CD4-positive, CD25-positive, alpha-beta regulatory T cell (primary cell): ENCODE measurements at regions not wholly inside any gene's neighbourhood (a gene's known extent, or its start where the extent isn't known, plus 50 kb on each side); places are given as distances from the start of the nearest gene placed in this dataset.

Source experiments
- ATAC-seq, 2 donors: fragments of 150-1000 bp; cut with Tn5 transposase; one replicate each; pipeline ENCODE4 v1.10.0; 2021; ENCODE audit warnings: low read depth in 2 of 2, moderate number of reproducible peaks in 2 of 2, moderate library complexity in 1 of 2
- DNase-seq, 3 donors: peaks; one replicate each; pipeline versions ENCODE4 v3.0.0 to v3.0.0-alpha.2; 2012 to 2022; ENCODE audit warnings: mixed read lengths in 1 of 3
- H3K27ac ChIP-seq: one replicate; pipeline ENCODE4 v1.7.0; 2013; ENCODE audit warnings: mild to moderate bottlenecking, low read length; ENCODE audit not compliant: insufficient read depth, poor library complexity, severe bottlenecking
- H3K27me3 ChIP-seq: one replicate; pipeline ENCODE4 v1.7.0; 2013; ENCODE audit warnings: low read length; ENCODE audit not compliant: control insufficient read depth, insufficient read depth
- H3K36me3 ChIP-seq: one replicate; pipeline ENCODE4 v1.7.0; 2013; ENCODE audit warnings: mild to moderate bottlenecking, low read length, moderate library complexity; ENCODE audit not compliant: control insufficient read depth, insufficient read depth
- H3K4me1 ChIP-seq: 2 replicates; pipeline ENCODE4 v1.7.0; 2013; ENCODE audit warnings: mild to moderate bottlenecking, low read length; ENCODE audit not compliant: insufficient read depth, control insufficient read depth, poor library complexity, severe bottlenecking
- H3K4me3 ChIP-seq: one replicate; pipeline ENCODE4 v1.7.0; 2013; ENCODE audit warnings: low read depth, mild to moderate bottlenecking, low read length, moderate library complexity
- H3K9me3 ChIP-seq, 2 experiments: 1 replicate in 1 of 2; 2 replicates in 1 of 2; pipeline ENCODE4 v1.7.0; 2013; ENCODE audit warnings: low read length in 2 of 2, mild to moderate bottlenecking in 1 of 2, moderate library complexity in 1 of 2; ENCODE audit not compliant: control insufficient read depth in 2 of 2
- H3K27ac Mint-ChIP-seq, 3 donors: one replicate each; pipeline ENCODE4 v1.8.0; 2020 to 2022; ENCODE audit warnings: mild to moderate bottlenecking in 3 of 3, mixed read lengths in 3 of 3, moderate library complexity in 2 of 3
- H3K27me3 Mint-ChIP-seq: one replicate; pipeline ENCODE4 v1.8.0; 2022; ENCODE audit warnings: mild to moderate bottlenecking, mixed read lengths
- H3K36me3 Mint-ChIP-seq: one replicate; pipeline ENCODE4 v1.8.0; 2020; ENCODE audit warnings: mixed read lengths
- H3K4me1 Mint-ChIP-seq, 4 donors: one replicate each; pipeline ENCODE4 v1.8.0; 2020 to 2022; ENCODE audit warnings: mixed read lengths in 4 of 4, mild to moderate bottlenecking in 1 of 4
- H3K4me3 Mint-ChIP-seq, 4 donors: one replicate each; pipeline ENCODE4 v1.8.0; 2020 to 2022; ENCODE audit warnings: mild to moderate bottlenecking in 4 of 4, mixed read lengths in 4 of 4, moderate library complexity in 3 of 4
- H3K9me3 Mint-ChIP-seq, 7 donors: one replicate each; pipeline ENCODE4 v1.8.0; 2020 to 2022; ENCODE audit warnings: mixed read lengths in 7 of 7, mild to moderate bottlenecking in 3 of 7, moderate library complexity in 2 of 7

- peak in 1 of 2 donors; percentile 20 for ATAC-seq
- Mint-ChIP-seq H3K36me3 (peaks cover 3% of the 10 kb centered on the region), H3K27ac (no peak overlapping the region), H3K9me3 (peaks cover 5 to 17% (median 8%) of the 10 kb centered on the region in 7 donors), H3K4me1 (no peaks in the 10 kb centered on the region), H3K4me3 (no peak overlapping the region), H3K27me3 (no peaks in the 10 kb centered on the region)
- Histone ChIP-seq H3K36me3 (no peaks in the 10 kb centered on the region), H3K27me3 (no peaks in the 10 kb centered on the region), H3K4me3 (no peak overlapping the region), H3K9me3 (peaks cover 2 to 6% of the 10 kb centered on the region in 2 experiments), H3K4me1 (no peaks in the 10 kb centered on the region), H3K27ac (no peak overlapping the region)
- no peak for DNase-seq
These were observed 1176.9 kb upstream of the LRRTM1 start for GRCh38 chr2:81481242-81481993.

GRCh38 chr2:81467096-81467495 lies 1162.5 kb upstream of the LRRTM1 start:
- Mint-ChIP-seq H3K4me1 (no peaks in the 10 kb centered on the region), H3K27ac (no peak overlapping the region), H3K36me3 (no peaks in the 10 kb centered on the region), H3K4me3 (no peak overlapping the region), H3K9me3 (peaks cover 0 to 29% (median 7%) of the 10 kb centered on the region in 7 donors), H3K27me3 (no peaks in the 10 kb centered on the region)
- Histone ChIP-seq H3K4me3 (no peak overlapping the region), H3K27ac (no peak overlapping the region), H3K36me3 (no peaks in the 10 kb centered on the region), H3K9me3 (peaks cover 0 to 3% of the 10 kb centered on the region in 2 experiments), H3K27me3 (no peaks in the 10 kb centered on the region), H3K4me1 (no peaks in the 10 kb centered on the region)
- DNase-seq = no peak
- no peak for ATAC-seq

GRCh38 chr2:81462420-81462819 lies 1157.9 kb upstream of the LRRTM1 start:
- Histone ChIP-seq H3K4me1 (no peaks in the 10 kb centered on the region), H3K9me3 (peaks cover 3% of the 10 kb centered on the region in 2 experiments), H3K4me3 (no peak overlapping the region), H3K27me3 (no peaks in the 10 kb centered on the region), H3K36me3 (no peaks in the 10 kb centered on the region), H3K27ac (no peak overlapping the region)
- no peaks in the 10 kb centered on the region for H3K27me3 Mint-ChIP-seq
- DNase-seq = no peak
- no peak for ATAC-seq
- no peak overlapping the region for H3K27ac Mint-ChIP-seq
- H3K4me1 Mint-ChIP-seq = no peaks in the 10 kb centered on the region
- H3K36me3 Mint-ChIP-seq = no peaks in the 10 kb centered on the region
- H3K9me3 Mint-ChIP-seq = peaks cover 0 to 38% (median 9%) of the 10 kb centered on the region in 7 donors
- no peak overlapping the region for H3K4me3 Mint-ChIP-seq

DNA sequence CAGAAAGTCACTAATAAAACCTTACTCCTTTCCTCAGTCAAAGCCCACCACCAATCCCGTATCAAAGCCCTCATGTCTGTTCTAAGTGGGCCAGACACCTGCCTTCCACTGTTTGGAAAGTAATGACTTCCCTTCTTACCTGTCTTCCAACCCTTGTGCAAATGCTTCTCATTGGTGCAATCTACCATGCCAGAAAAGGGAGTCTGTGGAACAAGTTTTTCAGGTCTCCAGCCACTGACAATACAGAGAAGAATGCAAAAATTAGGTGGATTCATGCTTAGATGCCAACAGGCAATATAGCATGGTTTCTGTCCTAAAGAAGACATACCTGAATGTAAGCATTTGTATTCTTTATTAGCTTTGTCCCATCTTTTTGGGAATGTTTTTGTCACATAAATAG lies 1140.6 kb upstream of the LRRTM1 start:
- no peaks in the 10 kb centered on the region for H3K4me1 ChIP-seq
- no peak overlapping the region for H3K27ac ChIP-seq
- no peaks in the 10 kb centered on the region for H3K27me3 Mint-ChIP-seq
- H3K9me3 ChIP-seq = no peaks in the 10 kb centered on the region
- H3K27me3 ChIP-seq = no peaks in the 10 kb centered on the region
- no peak overlapping the region for H3K4me3 Mint-ChIP-seq
- H3K36me3 ChIP-seq = no peaks in the 10 kb centered on the region
- no peaks in the 10 kb centered on the region for H3K36me3 Mint-ChIP-seq
- no peak overlapping the region for H3K27ac Mint-ChIP-seq
- ATAC-seq (no peak), DNase-seq (no peak)
- H3K4me3 ChIP-seq = no peak overlapping the region
- peaks cover 4 to 27% (median 11%) of the 10 kb centered on the region in 7 donors for H3K9me3 Mint-ChIP-seq
- no peaks in the 10 kb centered on the region for H3K4me1 Mint-ChIP-seq

DNA sequence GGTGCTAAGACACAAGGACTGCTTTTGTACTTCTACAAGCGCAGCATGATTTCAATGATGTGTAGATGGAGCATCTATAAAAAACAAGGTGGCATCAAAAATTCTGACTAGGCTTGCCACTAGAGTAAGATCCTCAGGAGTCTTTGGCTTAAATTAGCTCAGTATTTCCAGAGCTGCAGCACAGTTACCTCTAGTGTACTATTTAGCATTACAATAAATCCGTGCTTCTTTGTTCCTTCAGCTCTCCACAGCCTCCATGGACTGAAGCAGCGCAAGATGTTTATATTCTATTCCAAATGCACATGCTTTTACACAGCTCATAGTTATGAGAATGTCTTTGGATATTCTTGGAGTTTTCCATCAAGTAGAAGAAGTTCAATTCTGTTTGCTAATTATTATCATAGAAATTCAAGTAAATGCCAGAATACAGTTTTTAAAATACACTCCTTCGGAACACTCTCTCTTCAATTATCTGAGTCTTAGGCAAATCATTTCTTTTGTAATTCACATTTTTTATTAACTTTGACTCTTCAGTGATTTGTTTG lies 1133.0 kb upstream of the LRRTM1 start:
- H3K4me1 ChIP-seq = no peaks in the 10 kb centered on the region
- no peaks in the 10 kb centered on the region for H3K36me3 Mint-ChIP-seq
- H3K27ac ChIP-seq = no peak overlapping the region
- H3K27ac Mint-ChIP-seq = no peak overlapping the region
- no peak overlapping the region for H3K4me3 ChIP-seq
- no peaks in the 10 kb centered on the region for H3K4me1 Mint-ChIP-seq
- H3K27me3 Mint-ChIP-seq = no peaks in the 10 kb centered on the region
- ATAC-seq = no peak
- H3K9me3 ChIP-seq = no peaks in the 10 kb centered on the region
- no peaks in the 10 kb centered on the region for H3K36me3 ChIP-seq
- H3K4me3 Mint-ChIP-seq = no peak overlapping the region
- no peak for DNase-seq
- no peaks in the 10 kb centered on the region for H3K27me3 ChIP-seq
- H3K9me3 Mint-ChIP-seq = peaks cover 4 to 40% (median 9%) of the 10 kb centered on the region in 7 donors

- Histone ChIP-seq H3K9me3 (no peaks in the 10 kb centered on the region), H3K27me3 (no peaks in the 10 kb centered on the region), H3K27ac (no peak overlapping the region), H3K4me1 (no peaks in the 10 kb centered on the region), H3K4me3 (no peak overlapping the region), H3K36me3 (no peaks in the 10 kb centered on the region)
- Mint-ChIP-seq H3K4me3 (no peak overlapping the region), H3K4me1 (no peaks in the 10 kb centered on the region), H3K9me3 (peaks cover 0 to 41% (median 8%) of the 10 kb centered on the region in 7 donors), H3K27ac (no peak overlapping the region), H3K27me3 (no peaks in the 10 kb centered on the region), H3K36me3 (no peaks in the 10 kb centered on the region)
- no peak for ATAC-seq
- no peak for DNase-seq
These were observed 1131.7 kb upstream of the LRRTM1 start for GRCh38 chr2:81436256-81436655.

DNA sequence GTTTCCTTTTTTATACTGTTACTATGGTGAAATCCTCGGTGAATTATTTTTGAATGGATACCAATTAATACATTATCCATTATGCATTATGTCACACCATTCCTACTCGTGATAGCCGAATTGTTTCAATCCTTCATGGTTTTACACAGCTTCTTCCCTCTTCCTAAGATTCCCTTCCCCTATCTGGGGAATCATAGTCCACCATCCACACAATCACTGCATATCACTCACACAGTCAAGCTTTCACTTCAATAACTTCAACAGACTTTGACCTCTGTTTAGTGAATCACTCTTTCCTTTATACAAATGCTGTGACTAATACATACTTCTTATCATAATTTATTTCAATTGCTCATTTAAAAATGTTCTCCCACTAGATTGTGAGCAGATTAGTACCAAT lies 1108.1 kb upstream of the LRRTM1 start:
- H3K36me3 ChIP-seq = no peaks in the 10 kb centered on the region
- no peak overlapping the region for H3K27ac ChIP-seq
- H3K4me3 ChIP-seq = no peak overlapping the region
- no peaks in the 10 kb centered on the region for H3K4me1 Mint-ChIP-seq
- H3K27ac Mint-ChIP-seq = no peak overlapping the region
- H3K36me3 Mint-ChIP-seq = no peaks in the 10 kb centered on the region
- no peaks in the 10 kb centered on the region for H3K4me1 ChIP-seq
- H3K9me3 ChIP-seq = no peaks in the 10 kb centered on the region
- ATAC-seq (no peak), DNase-seq (no peak)
- peaks cover 0 to 4% (median 3%) of the 10 kb centered on the region in 7 donors for H3K9me3 Mint-ChIP-seq
- H3K27me3 Mint-ChIP-seq = no peaks in the 10 kb centered on the region
- H3K4me3 Mint-ChIP-seq = no peak overlapping the region
- H3K27me3 ChIP-seq = no peaks in the 10 kb centered on the region

GRCh38 chr2:81403508-81403907 lies 1099.0 kb upstream of the LRRTM1 start:
- Histone ChIP-seq H3K9me3 (peaks cover 0 to 3% of the 10 kb centered on the region in 2 experiments), H3K4me3 (no peak overlapping the region), H3K27me3 (no peaks in the 10 kb centered on the region), H3K27ac (no peak overlapping the region), H3K36me3 (no peaks in the 10 kb centered on the region), H3K4me1 (no peaks in the 10 kb centered on the region)
- Mint-ChIP-seq H3K27me3 (no peaks in the 10 kb centered on the region), H3K27ac (no peak overlapping the region), H3K4me3 (no peak overlapping the region), H3K9me3 (peaks cover 0 to 23% (median 9%) of the 10 kb centered on the region in 7 donors), H3K4me1 (no peaks in the 10 kb centered on the region), H3K36me3 (no peaks in the 10 kb centered on the region)
- no peak for ATAC-seq
- DNase-seq = no peak
